Neuronal stem cell (in vitro differentiated cells): ENCODE measurements at regions not wholly inside any gene's neighbourhood (a gene's known extent, or its start where the extent isn't known, plus 50 kb on each side); places are given as distances from the start of the nearest gene placed in this dataset.

Experiments
- DNase-seq: peaks from one replicate; pipeline ENCODE4 v3.0.0-alpha.2; 2013; ENCODE audit warnings: low spot score
- H2AFZ ChIP-seq: one replicate; pipeline ENCODE4 v1.6.1; 2013; ENCODE audit warnings: mild to moderate bottlenecking, low read length, inconsistent platforms
- H2AK5ac ChIP-seq: 2 replicates; pipeline ENCODE4 v1.6.1; 2013; ENCODE audit warnings: low read depth, mild to moderate bottlenecking, inconsistent platforms, low read length, moderate library complexity, mixed read lengths
- H2BK120ac ChIP-seq: 2 replicates; pipeline ENCODE4 v1.6.1; 2013; ENCODE audit warnings: low read depth, mild to moderate bottlenecking, inconsistent platforms, low read length, moderate library complexity, mixed read lengths
- H2BK12ac ChIP-seq: one replicate; pipeline ENCODE4 v1.6.1; 2013; ENCODE audit warnings: low read length, inconsistent platforms
- H2BK15ac ChIP-seq: 2 replicates; pipeline ENCODE4 v1.6.1; 2013; ENCODE audit warnings: mild to moderate bottlenecking, low read length, inconsistent platforms, mixed read lengths
- H2BK5ac ChIP-seq: one replicate; pipeline ENCODE4 v1.6.1; 2013; ENCODE audit warnings: inconsistent platforms, mild to moderate bottlenecking, low read length, moderate library complexity
- H3K14ac ChIP-seq: one replicate; pipeline ENCODE4 v1.6.1; 2013; ENCODE audit warnings: low read length, inconsistent platforms
- H3K18ac ChIP-seq: 2 replicates; pipeline ENCODE4 v1.6.1; 2013; ENCODE audit warnings: low read length, inconsistent platforms
- H3K23ac ChIP-seq: 2 replicates; pipeline ENCODE4 v1.6.1; 2013; ENCODE audit warnings: low read depth, mild to moderate bottlenecking, mixed read lengths, low read length, inconsistent platforms; ENCODE audit not compliant: poor library complexity
- H3K27ac ChIP-seq: replicated peaks from 3 replicates; pipeline ENCODE4 v1.5.1; 2013; ENCODE audit warnings: low read length, inconsistent platforms
- H3K27me3 ChIP-seq, 3 experiments: 2 replicates each; pipeline ENCODE4 v1.6.1; 2013; ENCODE audit warnings: low read length in 3 of 3, mild to moderate bottlenecking in 2 of 3, inconsistent platforms in 1 of 3, low read depth in 1 of 3, mixed read lengths in 1 of 3, moderate library complexity in 1 of 3; ENCODE audit not compliant: control insufficient read depth in 3 of 3, insufficient read depth in 3 of 3
- H3K36me3 ChIP-seq, 2 donors: replicated peaks in 1 of 2; 2 replicates each; pipeline ENCODE4 v1.6.1; 2013; ENCODE audit warnings: low read length in 2 of 2; ENCODE audit not compliant: control insufficient read depth in 2 of 2, insufficient read depth in 2 of 2
- H3K4ac ChIP-seq: 2 replicates; pipeline ENCODE4 v1.6.1; 2013; ENCODE audit warnings: inconsistent platforms, mild to moderate bottlenecking, low read length, moderate library complexity
- H3K4me1 ChIP-seq, 2 donors: 1 replicate in 1 of 2; 2 replicates in 1 of 2; pipeline ENCODE4 v1.6.1; 2013; ENCODE audit warnings: low read length in 2 of 2, low read depth in 1 of 2; ENCODE audit not compliant: control insufficient read depth in 2 of 2, insufficient read depth in 1 of 2
- H3K4me2 ChIP-seq: one replicate; pipeline ENCODE4 v1.6.1; 2013; ENCODE audit warnings: mild to moderate bottlenecking, low read length, inconsistent platforms; ENCODE audit not compliant: insufficient read depth, poor library complexity, severe bottlenecking
- H3K4me3 ChIP-seq, 2 donors: 2 replicates each; pipeline ENCODE4 v1.5.1; 2013; ENCODE audit warnings: low read length in 2 of 2, mild to moderate bottlenecking in 2 of 2, inconsistent platforms in 1 of 2, moderate library complexity in 1 of 2
- H3K79me1 ChIP-seq: one replicate; pipeline ENCODE4 v1.6.1; 2013; ENCODE audit warnings: low read depth, mild to moderate bottlenecking, inconsistent platforms, low read length, moderate library complexity
- H3K9ac ChIP-seq: one replicate; pipeline ENCODE4 v1.6.1; 2013; ENCODE audit warnings: mild to moderate bottlenecking, low read depth, low read length, inconsistent platforms; ENCODE audit not compliant: poor library complexity
- H3K9me3 ChIP-seq, 2 donors: replicated peaks in 1 of 2; 2 replicates each; pipeline versions ENCODE3 to v1.6.1; 2013; ENCODE audit warnings: low read length in 2 of 2, mild to moderate bottlenecking in 2 of 2, inconsistent platforms in 1 of 2, low read depth in 1 of 2, mixed read lengths in 1 of 2, moderate library complexity in 1 of 2; ENCODE audit not compliant: control insufficient read depth in 2 of 2, insufficient read depth in 1 of 2
- H4K8ac ChIP-seq: one replicate; pipeline ENCODE4 v1.6.1; 2013; ENCODE audit warnings: low read depth, mild to moderate bottlenecking, inconsistent platforms, low read length, moderate library complexity
- H4K91ac ChIP-seq: one replicate; pipeline ENCODE4 v1.6.1; 2013; ENCODE audit warnings: low read length, low read depth, mild to moderate bottlenecking, inconsistent platforms; ENCODE audit not compliant: poor library complexity
- WGBS, 2 donors: extraction: QIAGEN DNeasy Blood & Tissue Kit; methylation state at CpG; one replicate each; pipeline ENCODE4 v1.1.7; 2013; ENCODE audit warnings: missing lambda C conversion rate in 2 of 2, mixed read lengths in 1 of 2; ENCODE audit not compliant: insufficient read length in 2 of 2, insufficient replicate concordance in 1 of 2; ENCODE audit errors: extremely low coverage in 2 of 2; 5-methylcytosine and 5-hydroxymethylcytosine counted together

DNA sequence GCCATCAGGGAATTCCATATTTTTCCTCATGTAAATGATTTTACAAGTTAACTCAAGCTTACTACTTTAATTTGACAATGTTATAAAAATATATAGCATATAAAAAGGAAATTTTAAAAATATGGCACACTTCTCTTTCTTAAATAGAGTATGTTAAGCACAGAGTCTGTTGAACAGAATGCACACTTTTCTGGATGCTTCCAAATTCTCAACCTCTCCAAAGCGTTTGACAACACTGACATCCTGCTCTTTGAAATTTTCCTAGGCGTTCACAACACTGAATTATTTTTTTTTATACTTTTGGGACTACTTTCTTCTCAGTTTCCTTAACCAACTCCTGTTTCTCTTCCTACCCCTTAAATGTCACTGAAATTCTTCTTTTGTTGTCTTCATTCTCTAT is 117.8 kb upstream of the PLXNA2 start:
- Histone ChIP-seq H3K27me3 (no peaks in the 10 kb centered on the region), H3K9me3 (no peaks in the 10 kb centered on the region), H3K9ac (no peak overlapping the region), H2BK5ac (no peak overlapping the region), H3K23ac (no peak overlapping the region), H4K8ac (no peak overlapping the region), H3K4me2 (no peak overlapping the region), H3K4ac (no peak overlapping the region), H2BK120ac (no peak overlapping the region), H3K4me3 (no peak overlapping the region), H2BK15ac (no peak overlapping the region), H3K79me1 (no peaks in the 10 kb centered on the region), H3K27ac (no peak overlapping the region), H2AFZ (no peak overlapping the region), H3K14ac (no peak overlapping the region), H3K36me3 (no peaks in the 10 kb centered on the region), H2BK12ac (no peak overlapping the region), H3K18ac (no peak overlapping the region), H3K4me1 (no peaks in the 10 kb centered on the region), H4K91ac (no peak overlapping the region), H2AK5ac (no peak overlapping the region)
- DNase-seq, result no peak
- WGBS, 2 donors, result no CpG with 5 or more reads among the region's 2 CpGs

DNA sequence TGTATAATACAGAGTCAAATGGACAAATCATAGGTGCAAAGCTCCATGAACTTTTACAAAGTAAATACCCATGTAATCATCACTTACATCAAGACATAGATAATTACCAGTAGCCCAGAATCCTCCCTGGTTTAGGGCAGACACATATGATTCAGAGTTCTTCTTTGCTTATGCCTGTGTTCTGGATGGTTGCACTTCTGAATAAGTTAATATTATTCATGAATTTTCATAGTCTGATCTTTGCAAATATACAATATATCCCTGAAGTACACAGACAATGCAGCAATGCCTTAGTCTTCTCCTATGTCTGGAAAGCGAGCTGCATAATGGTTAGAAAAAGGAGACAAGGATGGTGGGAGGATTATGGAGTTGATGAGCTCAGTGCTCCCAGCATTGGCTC is 122.4 kb upstream of the PLXNA2 start:
- Histone ChIP-seq H3K27ac (no peak overlapping the region), H4K8ac (no peak overlapping the region), H2AFZ (no peak overlapping the region), H3K79me1 (no peaks in the 10 kb centered on the region), H3K9ac (no peak overlapping the region), H2BK12ac (no peak overlapping the region), H3K18ac (no peak overlapping the region), H3K4ac (no peak overlapping the region), H3K4me2 (no peak overlapping the region), H2BK5ac (no peak overlapping the region), H3K9me3 (no peaks in the 10 kb centered on the region), H2AK5ac (no peak overlapping the region), H3K4me3 (no peak overlapping the region), H3K36me3 (no peaks in the 10 kb centered on the region), H3K14ac (no peak overlapping the region), H3K27me3 (no peaks in the 10 kb centered on the region), H4K91ac (no peak overlapping the region), H2BK120ac (no peak overlapping the region), H2BK15ac (no peak overlapping the region), H3K4me1 (no peaks in the 10 kb centered on the region), H3K23ac (no peak overlapping the region)
- no peak for DNase-seq
- WGBS, 2 donors, result no CpG with 5 or more reads among the region's 1 CpG

DNA sequence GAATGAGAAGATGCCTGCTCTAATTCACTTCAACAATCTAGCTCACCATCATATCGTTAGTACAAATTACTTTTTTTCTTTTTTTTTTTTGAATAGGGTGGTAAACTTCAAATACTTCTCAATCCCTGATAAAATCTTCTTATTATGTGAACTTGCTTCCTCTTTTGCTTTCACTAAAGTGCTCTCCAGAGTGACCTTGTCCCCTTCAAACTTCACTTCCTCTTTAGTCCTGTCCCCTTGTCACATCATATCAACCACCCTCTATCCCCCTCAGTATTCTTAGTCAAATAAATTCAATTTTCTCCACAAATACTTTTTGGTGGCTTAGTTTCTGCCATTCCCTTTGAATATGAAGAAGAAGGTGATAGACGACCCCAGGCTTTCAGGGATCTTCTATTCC is 124.9 kb upstream of the PLXNA2 start:
- Histone ChIP-seq H3K27me3 (no peaks in the 10 kb centered on the region), H2AK5ac (no peak overlapping the region), H3K27ac (no peak overlapping the region), H3K9ac (no peak overlapping the region), H4K8ac (no peak overlapping the region), H3K9me3 (no peaks in the 10 kb centered on the region), H4K91ac (no peak overlapping the region), H3K79me1 (no peaks in the 10 kb centered on the region), H3K23ac (no peak overlapping the region), H3K14ac (no peak overlapping the region), H2BK12ac (no peak overlapping the region), H2BK120ac (no peak overlapping the region), H2BK5ac (no peak overlapping the region), H3K36me3 (no peaks in the 10 kb centered on the region), H2AFZ (no peak overlapping the region), H3K18ac (no peak overlapping the region), H3K4me2 (no peak overlapping the region), H3K4ac (no peak overlapping the region), H3K4me3 (no peak overlapping the region), H2BK15ac (no peak overlapping the region), H3K4me1 (no peaks in the 10 kb centered on the region)
- no CpG with 5 or more reads among the region's 2 CpGs for WGBS, 2 donors
- no peak for DNase-seq

DNA sequence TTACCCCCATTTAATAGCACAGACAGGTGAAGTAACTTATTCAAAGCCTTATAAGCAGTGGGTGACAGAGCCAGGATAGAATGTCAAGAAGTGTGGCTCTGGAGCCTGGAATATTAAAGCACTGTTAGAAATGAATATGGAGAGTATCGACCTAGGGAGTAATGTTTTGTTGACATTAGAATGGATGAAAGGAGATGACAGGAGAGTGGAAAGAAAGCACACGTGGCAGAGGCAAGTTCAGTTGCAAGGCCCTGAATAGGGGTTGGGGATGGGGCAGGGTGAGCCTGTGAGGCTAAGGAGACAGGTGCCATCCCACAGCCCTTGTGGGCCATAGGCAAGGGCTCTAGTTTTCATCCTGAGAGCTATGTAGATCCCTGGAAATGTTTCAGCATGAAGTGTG is 125.5 kb upstream of the PLXNA2 start:
- DNase-seq, result no peak
- Histone ChIP-seq H2BK120ac (no peak overlapping the region), H2AK5ac (no peak overlapping the region), H3K14ac (no peak overlapping the region), H3K27ac (no peak overlapping the region), H3K4me1 (peaks cover 0 to 3% of the 10 kb centered on the region in 2 donors), H3K36me3 (no peaks in the 10 kb centered on the region), H3K23ac (no peak overlapping the region), H3K18ac (no peak overlapping the region), H2BK5ac (no peak overlapping the region), H3K9me3 (no peaks in the 10 kb centered on the region), H4K8ac (no peak overlapping the region), H3K4ac (no peak overlapping the region), H2AFZ (no peak overlapping the region), H3K9ac (no peak overlapping the region), H3K4me2 (no peak overlapping the region), H2BK15ac (no peak overlapping the region), H3K4me3 (no peak overlapping the region), H2BK12ac (no peak overlapping the region), H3K27me3 (no peaks in the 10 kb centered on the region), H4K91ac (no peak overlapping the region), H3K79me1 (no peaks in the 10 kb centered on the region)
- no CpG with 5 or more reads among the region's 2 CpGs for WGBS, 2 donors
